ENCODE measurements at regions not wholly inside any gene's neighbourhood (a gene's known extent, or its start where the extent isn't known, plus 50 kb on each side); places are given as distances from the start of the nearest gene placed in this dataset.

- no peak for TF ChIP-seq POLR2A (IDR thresholded peaks at IDR 0.05)
- TF ChIP-seq, protein P1, sequence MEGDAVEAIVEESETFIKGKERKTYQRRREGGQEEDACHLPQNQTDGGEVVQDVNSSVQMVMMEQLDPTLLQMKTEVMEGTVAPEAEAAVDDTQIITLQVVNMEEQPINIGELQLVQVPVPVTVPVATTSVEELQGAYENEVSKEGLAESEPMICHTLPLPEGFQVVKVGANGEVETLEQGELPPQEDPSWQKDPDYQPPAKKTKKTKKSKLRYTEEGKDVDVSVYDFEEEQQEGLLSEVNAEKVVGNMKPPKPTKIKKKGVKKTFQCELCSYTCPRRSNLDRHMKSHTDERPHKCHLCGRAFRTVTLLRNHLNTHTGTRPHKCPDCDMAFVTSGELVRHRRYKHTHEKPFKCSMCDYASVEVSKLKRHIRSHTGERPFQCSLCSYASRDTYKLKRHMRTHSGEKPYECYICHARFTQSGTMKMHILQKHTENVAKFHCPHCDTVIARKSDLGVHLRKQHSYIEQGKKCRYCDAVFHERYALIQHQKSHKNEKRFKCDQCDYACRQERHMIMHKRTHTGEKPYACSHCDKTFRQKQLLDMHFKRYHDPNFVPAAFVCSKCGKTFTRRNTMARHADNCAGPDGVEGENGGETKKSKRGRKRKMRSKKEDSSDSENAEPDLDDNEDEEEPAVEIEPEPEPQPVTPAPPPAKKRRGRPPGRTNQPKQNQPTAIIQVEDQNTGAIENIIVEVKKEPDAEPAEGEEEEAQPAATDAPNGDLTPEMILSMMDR (IDR thresholded peaks at IDR 0.05) = no peak
Observed at GRCh38 chr3:159458982-159459381, 529.7 kb upstream of the IL12A start.
